Activated T-helper 9 cell treated with anti-CD3 and anti-CD28 coated beads, Interleukin-2, amount 50 U/mL, for 16 hours (primary cell): ENCODE measurements at regions not wholly inside any gene's neighbourhood (a gene's known extent, or its start where the extent isn't known, plus 50 kb on each side); places are given as distances from the start of the nearest gene placed in this dataset.
"Not testable (repeated sequence)": the region's sequence is repeated elsewhere in the genome, so short reads cannot be mapped to it uniquely, and the experiment has no call there.

Experiments used
- DNase-seq: peaks from one replicate; pipeline ENCODE4 v3.0.0-alpha.2; 2020; ENCODE audit warnings: low read depth

GRCh38 chr5:56295311-56295710 is 62.2 kb upstream of the ANKRD55 start:
- DNase-seq = not testable (repeated sequence)

GRCh38 chr5:56294354-56294753 is 61.2 kb upstream of the ANKRD55 start:
- DNase-seq = no peak

DNA sequence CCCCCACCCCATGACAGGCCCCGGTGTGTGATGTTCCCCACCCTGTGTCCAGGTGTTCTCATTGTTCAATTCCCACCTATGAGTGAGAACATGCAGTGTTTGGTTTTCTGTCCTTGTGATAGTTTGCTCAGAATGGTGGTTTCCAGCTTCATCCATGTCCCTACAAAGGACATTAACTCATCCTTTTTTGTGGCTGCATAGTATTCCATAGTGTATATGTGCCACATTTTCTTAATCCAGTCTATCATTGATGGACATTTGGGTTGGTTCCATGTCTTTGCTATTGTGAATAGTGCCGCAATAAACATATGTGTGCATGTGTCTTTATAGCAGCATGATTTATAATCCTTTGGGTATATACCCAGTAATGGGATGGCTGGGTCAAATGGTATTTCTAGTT is 59.7 kb upstream of the ANKRD55 start:
- DNase-seq = not testable (repeated sequence)

GRCh38 chr5:56291661-56292374 is 58.7 kb upstream of the ANKRD55 start:
- DNase-seq = no peak

GRCh38 chr5:56291079-56291643 is 58.0 kb upstream of the ANKRD55 start:
- DNase-seq = no peak

DNA sequence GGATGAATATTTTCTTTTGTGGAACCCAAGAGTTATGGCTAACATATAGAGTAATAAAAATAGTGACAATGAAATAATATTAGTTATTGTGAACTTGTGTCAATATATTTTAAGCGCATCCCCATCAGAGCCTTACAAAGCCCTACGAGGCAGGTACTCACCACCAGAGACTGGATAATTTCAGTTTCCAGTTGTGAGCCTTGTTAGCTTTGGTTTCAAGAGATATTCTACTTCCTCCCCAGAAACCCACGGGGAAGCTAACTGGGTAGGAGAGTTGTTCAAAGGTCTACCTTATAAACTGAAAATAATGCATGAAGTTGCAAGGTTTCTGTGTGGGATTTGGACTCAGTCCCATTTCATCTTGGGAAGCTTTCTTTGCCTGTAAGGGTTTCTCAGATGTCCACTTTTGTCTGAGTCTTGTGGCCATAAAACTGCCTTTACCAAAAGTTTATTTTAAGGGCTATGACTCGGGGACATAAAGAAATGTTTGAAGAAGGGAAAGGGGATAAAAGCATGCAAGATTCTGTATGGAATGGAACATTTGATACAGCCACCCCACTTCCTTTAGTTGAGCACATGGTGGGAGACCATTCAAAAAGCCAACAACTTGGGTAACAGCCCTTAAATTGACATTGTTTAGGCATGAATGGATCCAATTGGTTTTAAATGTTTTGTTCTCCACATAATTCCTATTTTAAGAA is 57.4 kb upstream of the ANKRD55 start:
- DNase-seq = no peak

- DNase-seq = no peak
Observed at GRCh38 chr5:56289602-56289987, 56.5 kb upstream of the ANKRD55 start.

DNA sequence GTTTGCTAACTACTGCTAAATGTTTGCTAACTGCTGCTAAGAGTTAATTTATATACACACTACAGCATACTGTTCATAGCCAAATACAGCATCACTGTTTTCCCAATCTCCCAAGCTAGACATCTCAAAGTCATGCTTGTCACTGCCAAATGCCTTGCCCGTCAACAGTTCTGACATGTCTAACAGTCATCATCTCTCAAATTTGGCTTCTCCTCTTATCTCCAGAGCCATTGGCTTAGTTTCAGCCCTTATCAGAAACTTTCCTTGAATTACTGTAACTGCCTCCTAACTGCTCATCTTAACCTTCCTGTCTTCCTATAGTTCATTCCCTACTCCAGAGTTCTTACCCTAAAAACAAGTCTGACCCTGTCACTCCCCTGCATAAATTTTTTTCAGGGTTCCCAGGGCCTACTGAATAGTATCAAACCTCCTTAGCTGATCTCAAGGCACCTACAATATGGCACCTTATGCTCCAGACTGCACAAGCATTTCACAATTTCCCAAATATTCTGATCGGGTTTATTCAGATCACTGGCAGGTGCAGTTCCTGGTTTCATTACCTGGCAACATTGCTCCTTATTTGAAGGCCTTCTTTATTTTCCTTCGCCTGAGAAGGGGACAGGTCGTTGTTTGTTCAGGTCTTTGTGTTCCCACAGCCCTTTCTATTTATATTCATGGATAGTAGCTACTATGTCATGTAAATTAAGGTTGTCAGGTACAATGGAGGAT is 55.9 kb upstream of the ANKRD55 start:
- DNase-seq = no peak

DNA sequence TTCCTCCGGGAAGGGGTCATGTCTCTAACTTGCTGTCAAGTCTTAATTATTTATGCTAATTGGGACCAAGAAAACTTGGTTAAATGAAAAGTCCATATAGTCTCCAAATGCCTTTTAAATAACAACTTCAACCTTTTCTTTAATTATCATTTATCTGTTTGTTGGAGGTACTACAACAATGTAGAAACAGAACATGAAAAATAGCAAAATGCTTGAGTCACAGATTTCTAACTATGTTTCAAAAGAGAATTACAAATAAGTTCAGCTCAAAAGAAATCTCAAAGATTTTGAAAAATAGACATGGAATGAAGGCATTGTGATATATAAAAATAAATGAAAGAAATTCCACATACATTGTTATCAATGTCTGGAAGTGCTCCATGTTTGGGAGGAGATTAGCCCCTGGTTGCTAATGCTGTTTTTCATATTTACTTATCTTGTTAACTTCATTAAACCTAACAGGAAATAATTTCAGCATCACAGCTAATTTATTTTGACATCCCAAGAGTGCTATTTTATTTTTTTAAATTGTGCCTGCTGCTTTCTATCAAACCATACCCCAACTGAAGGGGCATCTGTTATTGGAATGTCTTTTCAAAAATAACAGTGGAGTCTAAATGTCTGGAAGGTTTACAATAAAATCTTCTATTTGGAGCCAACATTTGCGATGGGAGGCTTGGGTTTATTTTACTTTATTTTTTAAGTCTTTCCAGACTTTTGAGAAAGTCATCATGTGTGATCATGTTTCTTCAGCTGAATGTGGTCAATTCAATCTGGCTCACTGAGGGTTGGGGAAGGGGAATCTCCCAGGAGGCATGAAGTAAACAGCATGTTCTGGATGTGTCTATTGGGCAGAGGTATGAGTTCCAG is 53.1 kb upstream of the ANKRD55 start:
- DNase-seq = no peak

DNA sequence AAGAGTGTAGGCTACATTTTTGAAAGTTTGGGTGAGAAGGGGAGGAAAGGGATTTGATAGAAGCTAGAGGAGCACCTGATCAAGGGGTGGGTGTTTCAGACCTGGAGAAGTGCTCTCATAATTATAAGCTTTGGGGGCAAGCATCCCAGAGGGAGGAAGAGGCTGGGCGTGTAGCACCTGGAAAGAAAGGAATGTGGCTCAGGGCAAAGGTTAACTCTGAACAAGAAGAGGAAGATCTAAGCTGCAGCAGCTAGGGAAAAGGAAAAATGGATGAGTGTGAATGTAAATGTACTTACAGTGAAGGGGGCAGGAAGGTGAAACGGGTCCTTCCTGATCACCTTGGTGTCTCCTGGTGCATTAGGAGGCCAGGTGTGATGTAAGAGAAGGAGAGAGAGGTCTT is 49.8 kb upstream of the ANKRD55 start:
- DNase-seq = no peak
